ENCODE measurements at regions not wholly inside any gene's neighbourhood (a gene's known extent, or its start where the extent isn't known, plus 50 kb on each side); places are given as distances from the start of the nearest gene placed in this dataset.

GRCh38 chr17:70258465-70258864 is 89.1 kb downstream of the KCNJ2 start:
- no peak for TF ChIP-seq EZH2phosphoT487 (IDR thresholded peaks at IDR 0.05; ENCODE audit: low read depth, severe bottlenecking, unreplicated experiment)
- no peak for TF ChIP-seq EZH2 (IDR thresholded peaks at IDR 0.05; ENCODE audit: borderline replicate concordance)
- TF ChIP-seq, protein P1, sequence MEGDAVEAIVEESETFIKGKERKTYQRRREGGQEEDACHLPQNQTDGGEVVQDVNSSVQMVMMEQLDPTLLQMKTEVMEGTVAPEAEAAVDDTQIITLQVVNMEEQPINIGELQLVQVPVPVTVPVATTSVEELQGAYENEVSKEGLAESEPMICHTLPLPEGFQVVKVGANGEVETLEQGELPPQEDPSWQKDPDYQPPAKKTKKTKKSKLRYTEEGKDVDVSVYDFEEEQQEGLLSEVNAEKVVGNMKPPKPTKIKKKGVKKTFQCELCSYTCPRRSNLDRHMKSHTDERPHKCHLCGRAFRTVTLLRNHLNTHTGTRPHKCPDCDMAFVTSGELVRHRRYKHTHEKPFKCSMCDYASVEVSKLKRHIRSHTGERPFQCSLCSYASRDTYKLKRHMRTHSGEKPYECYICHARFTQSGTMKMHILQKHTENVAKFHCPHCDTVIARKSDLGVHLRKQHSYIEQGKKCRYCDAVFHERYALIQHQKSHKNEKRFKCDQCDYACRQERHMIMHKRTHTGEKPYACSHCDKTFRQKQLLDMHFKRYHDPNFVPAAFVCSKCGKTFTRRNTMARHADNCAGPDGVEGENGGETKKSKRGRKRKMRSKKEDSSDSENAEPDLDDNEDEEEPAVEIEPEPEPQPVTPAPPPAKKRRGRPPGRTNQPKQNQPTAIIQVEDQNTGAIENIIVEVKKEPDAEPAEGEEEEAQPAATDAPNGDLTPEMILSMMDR (IDR thresholded peaks at IDR 0.05; ENCODE audit: poor library complexity): no peak
- H2AFZ ChIP-seq: no peak overlapping the region
- H3K4me1 ChIP-seq (ENCODE audit: insufficient read depth): no peaks in the 10 kb centered on the region
- H4K20me1 ChIP-seq (ENCODE audit: insufficient read depth, poor library complexity, severe bottlenecking): no peaks in the 10 kb centered on the region
- no peaks in the 10 kb centered on the region for H3K27me3 ChIP-seq
- no peaks in the 10 kb centered on the region for H3K9me3 ChIP-seq (ENCODE audit: low read depth)
- no peaks in the 10 kb centered on the region for H3K9me2 ChIP-seq (replicated peaks; ENCODE audit: insufficient read depth)
- no peak for DNase-seq (ENCODE audit: low spot score)
- H3K4me3 ChIP-seq: no peak overlapping the region
- no peaks in the 10 kb centered on the region for H3K36me3 ChIP-seq (replicated peaks; ENCODE audit: insufficient read depth, low read depth)
- H3K4me2 ChIP-seq: no peak overlapping the region
- no peak overlapping the region for H3K27ac ChIP-seq
- H3K79me2 ChIP-seq: no peaks in the 10 kb centered on the region

GRCh38 chr17:70259400-70259799 is 90.1 kb downstream of the KCNJ2 start:
- no peak for TF ChIP-seq EZH2 (IDR thresholded peaks at IDR 0.05; ENCODE audit: borderline replicate concordance)
- TF ChIP-seq, protein P1 (IDR thresholded peaks at IDR 0.05; ENCODE audit: poor library complexity): no peak
- no peak for TF ChIP-seq EZH2phosphoT487 (IDR thresholded peaks at IDR 0.05; ENCODE audit: low read depth, severe bottlenecking, unreplicated experiment)
- H3K27me3 ChIP-seq: no peaks in the 10 kb centered on the region
- no peak overlapping the region for H3K27ac ChIP-seq

DNA sequence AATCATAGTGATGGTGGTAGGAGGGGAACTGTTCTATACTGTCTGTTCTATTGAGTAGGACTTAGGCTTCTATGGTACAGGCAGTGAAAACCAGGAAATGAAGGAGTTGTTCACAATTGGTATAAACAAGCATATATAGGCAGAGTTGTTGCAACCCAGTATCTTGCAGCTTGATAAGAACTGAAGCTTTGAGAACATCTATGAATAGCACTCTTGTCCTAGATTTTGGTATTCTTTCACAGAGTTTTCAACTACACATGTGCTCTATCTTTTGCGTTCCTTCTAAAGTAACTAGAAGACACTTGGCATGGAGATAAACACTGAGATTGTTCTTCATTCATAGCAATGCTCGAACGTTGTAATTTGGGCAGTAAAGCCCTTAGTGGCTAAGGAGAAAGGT is 91.8 kb downstream of the KCNJ2 start:
- Histone ChIP-seq H3K9me2 (replicated peaks; ENCODE audit: insufficient read depth) (no peaks in the 10 kb centered on the region), H3K4me2 (no peak overlapping the region), H3K4me3 (no peak overlapping the region), H3K27me3 (no peaks in the 10 kb centered on the region), H3K36me3 (replicated peaks; ENCODE audit: insufficient read depth, low read depth) (no peaks in the 10 kb centered on the region), H3K9me3 (ENCODE audit: low read depth) (no peaks in the 10 kb centered on the region), H3K79me2 (no peaks in the 10 kb centered on the region), H3K27ac (no peak overlapping the region), H2AFZ (no peak overlapping the region), H3K4me1 (ENCODE audit: insufficient read depth) (no peaks in the 10 kb centered on the region), H4K20me1 (ENCODE audit: insufficient read depth, poor library complexity, severe bottlenecking) (no peaks in the 10 kb centered on the region)
- WGBS (ENCODE audit: low lambda C conversion rate, missing lambda C conversion rate): 90% methylated on average over 3 of the region's 3 CpGs
- TF ChIP-seq, protein P1 (IDR thresholded peaks at IDR 0.05; ENCODE audit: poor library complexity): no peak
- no peak for TF ChIP-seq EZH2 (IDR thresholded peaks at IDR 0.05; ENCODE audit: borderline replicate concordance)
- no peak for DNase-seq (ENCODE audit: low spot score)

More at GRCh38 chr17:70259400-70259799, 90.1 kb downstream of the KCNJ2 start:
- Histone ChIP-seq H3K36me3 (replicated peaks; ENCODE audit: insufficient read depth, low read depth) (no peaks in the 10 kb centered on the region), H3K4me2 (no peak overlapping the region), H2AFZ (no peak overlapping the region), H3K79me2 (no peaks in the 10 kb centered on the region), H4K20me1 (ENCODE audit: insufficient read depth, poor library complexity, severe bottlenecking) (no peaks in the 10 kb centered on the region), H3K4me3 (no peak overlapping the region), H3K9me3 (ENCODE audit: low read depth) (no peaks in the 10 kb centered on the region), H3K9me2 (replicated peaks; ENCODE audit: insufficient read depth) (no peaks in the 10 kb centered on the region), H3K4me1 (ENCODE audit: insufficient read depth) (no peaks in the 10 kb centered on the region)
- WGBS (ENCODE audit: low lambda C conversion rate, missing lambda C conversion rate): 70% methylated on average over 3 of the region's 3 CpGs
- DNase-seq (ENCODE audit: low spot score): no peak

DNA sequence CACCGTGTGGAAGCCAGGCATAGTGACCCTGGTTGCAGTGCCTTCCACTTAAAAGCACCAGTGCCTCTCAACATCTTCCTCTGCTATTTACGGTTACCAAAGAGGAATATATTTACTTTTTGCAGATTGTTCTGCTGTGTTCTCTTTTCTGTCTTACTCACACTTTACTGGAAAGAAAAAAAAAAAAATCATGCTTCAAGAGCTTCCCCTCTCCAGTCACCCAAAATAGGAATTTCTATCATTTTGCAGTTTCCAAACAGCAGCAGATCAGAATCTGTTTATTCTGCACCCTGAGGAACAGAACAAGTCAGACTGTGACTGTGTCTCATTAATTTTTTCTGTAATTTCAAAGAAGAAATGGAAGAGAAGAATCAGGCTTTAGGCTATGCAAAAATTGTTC is 96.1 kb downstream of the KCNJ2 start:
- no peak overlapping the region for H3K4me3 ChIP-seq
- TF ChIP-seq EZH2phosphoT487 (IDR thresholded peaks at IDR 0.05; ENCODE audit: low read depth, severe bottlenecking, unreplicated experiment): no peak
- TF ChIP-seq, protein P1 (IDR thresholded peaks at IDR 0.05; ENCODE audit: poor library complexity): no peak
- TF ChIP-seq EZH2 (IDR thresholded peaks at IDR 0.05; ENCODE audit: borderline replicate concordance): no peak
- no peak overlapping the region for H3K27ac ChIP-seq
- H2AFZ ChIP-seq: no peak overlapping the region
- no peak overlapping the region for H3K4me2 ChIP-seq
- no peaks in the 10 kb centered on the region for H4K20me1 ChIP-seq (ENCODE audit: insufficient read depth, poor library complexity, severe bottlenecking)
- H3K27me3 ChIP-seq: no peaks in the 10 kb centered on the region
- no peaks in the 10 kb centered on the region for H3K79me2 ChIP-seq
- 73% methylated on average over 2 of the region's 2 CpGs for WGBS (ENCODE audit: low lambda C conversion rate, missing lambda C conversion rate)
- no peak for DNase-seq (ENCODE audit: low spot score)
- H3K9me3 ChIP-seq (ENCODE audit: low read depth): no peaks in the 10 kb centered on the region
- H3K4me1 ChIP-seq (ENCODE audit: insufficient read depth): no peaks in the 10 kb centered on the region
- H3K9me2 ChIP-seq (replicated peaks; ENCODE audit: insufficient read depth): no peaks in the 10 kb centered on the region
- no peaks in the 10 kb centered on the region for H3K36me3 ChIP-seq (replicated peaks; ENCODE audit: insufficient read depth, low read depth)

Measured in hepatocyte (in vitro differentiated cells).